Astrocyte (in vitro differentiated cells and primary cell): ENCODE measurements at regions not wholly inside any gene's neighbourhood (a gene's known extent, or its start where the extent isn't known, plus 50 kb on each side); places are given as distances from the start of the nearest gene placed in this dataset.

Experiments
- EZH2 ChIP-seq: IDR thresholded peaks from 2 replicates; pipeline ENCODE4 v1.6.1; 2012; ENCODE audit warnings: mild to moderate bottlenecking, low read length, inconsistent platforms; ENCODE audit not compliant: insufficient read depth
- TF ChIP-seq, protein P1 (sequence below): IDR thresholded peaks from 2 replicates; pipeline ENCODE4 v1.5.1; 2011; ENCODE audit warnings: low read depth, mild to moderate bottlenecking, inconsistent platforms, low read length, moderate library complexity; ENCODE audit not compliant: insufficient read depth

DNA sequence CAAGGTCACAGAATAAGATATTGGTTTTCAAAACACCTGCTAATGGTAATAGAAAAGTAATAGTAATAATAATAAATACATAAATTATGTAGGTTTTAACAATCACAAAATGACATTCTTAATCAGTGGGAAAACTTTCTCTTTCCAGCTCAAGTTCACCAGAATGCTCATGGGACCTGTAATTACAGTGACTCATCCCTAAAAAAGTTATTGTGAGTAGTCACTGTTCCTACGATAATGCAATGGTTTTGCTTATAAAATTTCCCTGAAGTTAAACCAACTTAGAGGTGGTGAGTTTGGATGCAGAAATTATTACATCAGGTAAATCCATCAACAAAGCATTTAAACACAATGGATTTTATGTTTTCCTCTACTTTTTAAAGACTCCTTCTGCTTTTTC lies 502.3 kb downstream of the PID1 start:
- TF ChIP-seq, protein P1, sequence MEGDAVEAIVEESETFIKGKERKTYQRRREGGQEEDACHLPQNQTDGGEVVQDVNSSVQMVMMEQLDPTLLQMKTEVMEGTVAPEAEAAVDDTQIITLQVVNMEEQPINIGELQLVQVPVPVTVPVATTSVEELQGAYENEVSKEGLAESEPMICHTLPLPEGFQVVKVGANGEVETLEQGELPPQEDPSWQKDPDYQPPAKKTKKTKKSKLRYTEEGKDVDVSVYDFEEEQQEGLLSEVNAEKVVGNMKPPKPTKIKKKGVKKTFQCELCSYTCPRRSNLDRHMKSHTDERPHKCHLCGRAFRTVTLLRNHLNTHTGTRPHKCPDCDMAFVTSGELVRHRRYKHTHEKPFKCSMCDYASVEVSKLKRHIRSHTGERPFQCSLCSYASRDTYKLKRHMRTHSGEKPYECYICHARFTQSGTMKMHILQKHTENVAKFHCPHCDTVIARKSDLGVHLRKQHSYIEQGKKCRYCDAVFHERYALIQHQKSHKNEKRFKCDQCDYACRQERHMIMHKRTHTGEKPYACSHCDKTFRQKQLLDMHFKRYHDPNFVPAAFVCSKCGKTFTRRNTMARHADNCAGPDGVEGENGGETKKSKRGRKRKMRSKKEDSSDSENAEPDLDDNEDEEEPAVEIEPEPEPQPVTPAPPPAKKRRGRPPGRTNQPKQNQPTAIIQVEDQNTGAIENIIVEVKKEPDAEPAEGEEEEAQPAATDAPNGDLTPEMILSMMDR: no peak
- TF ChIP-seq EZH2: no peak
